Aorta (tissue), 5 donors: ENCODE measurements at regions not wholly inside any gene's neighbourhood (a gene's known extent, or its start where the extent isn't known, plus 50 kb on each side); places are given as distances from the start of the nearest gene placed in this dataset.

Source experiments
- ATAC-seq: fragments of 200-7000 bp; cut with Tn5 transposase; one replicate; pipeline ENCODE4 v1.9.1; 2022; ENCODE audit warnings: moderate library complexity; ENCODE audit not compliant: low FRiP score
- DNase-seq, 2 donors: peaks; one replicate each; pipeline ENCODE4 v3.0.0-alpha.2; 2020
- H3K27ac ChIP-seq, 2 donors: one replicate each; pipeline ENCODE4 v1.5.1; 2013; ENCODE audit warnings: low read length in 2 of 2, mild to moderate bottlenecking in 2 of 2, moderate library complexity in 2 of 2, control low read depth in 1 of 2, inconsistent platforms in 1 of 2, low read depth in 1 of 2
- H3K27me3 ChIP-seq, 2 donors: one replicate each; pipeline ENCODE4 v1.6.1; 2013; ENCODE audit warnings: control low read depth in 1 of 2, low read length in 1 of 2, mild to moderate bottlenecking in 1 of 2, moderate library complexity in 1 of 2; ENCODE audit not compliant: insufficient read depth in 2 of 2, control insufficient read depth in 1 of 2
- H3K36me3 ChIP-seq, 2 donors: one replicate each; pipeline ENCODE4 v1.6.1; 2013; ENCODE audit warnings: control low read depth in 1 of 2, low read length in 1 of 2, mild to moderate bottlenecking in 1 of 2; ENCODE audit not compliant: insufficient read depth in 2 of 2, control insufficient read depth in 1 of 2
- H3K4me1 ChIP-seq, 2 donors: one replicate each; pipeline ENCODE4 v1.6.1; 2013; ENCODE audit warnings: low read length in 2 of 2, control low read depth in 1 of 2, mild to moderate bottlenecking in 1 of 2, moderate library complexity in 1 of 2; ENCODE audit not compliant: insufficient read depth in 2 of 2, control insufficient read depth in 1 of 2
- H3K4me3 ChIP-seq, 2 donors: one replicate each; pipeline ENCODE4 v1.5.1; 2013; ENCODE audit warnings: low read length in 2 of 2, control low read depth in 1 of 2, mild to moderate bottlenecking in 1 of 2
- H3K9me3 ChIP-seq: one replicate; pipeline ENCODE4 v1.6.1; 2013; ENCODE audit warnings: mild to moderate bottlenecking, low read length; ENCODE audit not compliant: control insufficient read depth
- WGBS, 2 donors: extraction: QIAGEN DNeasy Blood & Tissue Kit; methylation state at CpG; one replicate each; pipeline ENCODE4 v1.1.7; 2013; 5-methylcytosine and 5-hydroxymethylcytosine counted together
- intact Hi-C, 2 donors: fragments of 100-400 bp; cut with DNase I; formaldehyde crosslinking; loops; one replicate each; pipeline versions ENCODE4 v1.14.2 to v1.15.0; 2022
- donor health status: healthy with polysubstance abuse.
- donor health status: Bipolar disorder and iron deficiency.
- donor health status: DM: no; HTN: no; CAD: no.
- donor health status: DM: no; HTN: no; CAD: no.
- donor health status: DM: yes; HTN: yes; CAD: no.

- Histone ChIP-seq H3K36me3 (no peaks in the 10 kb centered on the region), H3K9me3 (no peaks in the 10 kb centered on the region), H3K27me3 (no peaks in the 10 kb centered on the region), H3K27ac (peak overlapping the region; percentile 29 to 86), H3K4me1 (no peaks in the 10 kb centered on the region), H3K4me3 (no peak overlapping the region)
- 11 to 18% methylated on average over 12 of the region's 12 CpGs for WGBS, 2 donors
- intact Hi-C loops = loop anchor here (2.0 to 10.0 kb wide), 8 partner anchors 35 to 1535 kb away; no protein-coding TSS in a partner anchor
- DNase-seq (peak in 1 of 2 donors; percentile 74), ATAC-seq (peak; percentile 71)
These were observed 59.6 kb upstream of the PITRM1 start for GRCh38 chr10:3231951-3232730.

GRCh38 chr10:3229815-3230214 is 57.2 kb upstream of the PITRM1 start:
- Histone ChIP-seq H3K27me3 (no peaks in the 10 kb centered on the region), H3K4me3 (no peak overlapping the region), H3K36me3 (no peaks in the 10 kb centered on the region), H3K4me1 (peaks cover 0 to 1% of the 10 kb centered on the region in 2 donors), H3K27ac (no peak overlapping the region), H3K9me3 (no peaks in the 10 kb centered on the region)
- intact Hi-C loops = loop anchor here (5.0 to 10.0 kb wide), 7 partner anchors 33 to 1537 kb away; no protein-coding TSS in a partner anchor
- ATAC-seq (no peak), DNase-seq (no peak)
- 60 to 81% methylated on average over 3 of the region's 3 CpGs for WGBS, 2 donors

- H3K4me3 ChIP-seq = no peak overlapping the region
- no peak overlapping the region for H3K27ac ChIP-seq
- ATAC-seq (no peak), DNase-seq (no peak)
- H3K36me3 ChIP-seq = no peaks in the 10 kb centered on the region
- H3K27me3 ChIP-seq = no peaks in the 10 kb centered on the region
- intact Hi-C loops = no loop called here
- H3K9me3 ChIP-seq = no peaks in the 10 kb centered on the region
- peaks cover 0 to 1% of the 10 kb centered on the region in 2 donors for H3K4me1 ChIP-seq
- 92 to 93% methylated on average over 10 of the region's 10 CpGs for WGBS, 2 donors
These were observed 56.0 kb upstream of the PITRM1 start for GRCh38 chr10:3228629-3228945.

GRCh38 chr10:3226960-3227744 is 54.6 kb upstream of the PITRM1 start:
- Histone ChIP-seq H3K36me3 (no peaks in the 10 kb centered on the region), H3K4me1 (peaks cover 0 to 1% of the 10 kb centered on the region in 2 donors), H3K27me3 (no peaks in the 10 kb centered on the region), H3K4me3 (no peak overlapping the region), H3K9me3 (no peaks in the 10 kb centered on the region), H3K27ac (peak overlapping the region in 1 of 2 donors; percentile 48)
- ATAC-seq = no peak
- intact Hi-C loops = no loop called here
- 4 to 6% methylated on average over 11 of the region's 11 CpGs for WGBS, 2 donors
- DNase-seq = no peak

GRCh38 chr10:3225561-3225960 is 53.0 kb upstream of the PITRM1 start:
- H3K4me3 ChIP-seq = no peak overlapping the region
- intact Hi-C loops = no loop called here
- WGBS, 2 donors = 91 to 93% methylated on average over 3 of the region's 3 CpGs
- H3K36me3 ChIP-seq = no peaks in the 10 kb centered on the region
- DNase-seq (no peak), ATAC-seq (no peak)
- peaks cover 0 to 1% of the 10 kb centered on the region in 2 donors for H3K4me1 ChIP-seq
- H3K9me3 ChIP-seq = no peaks in the 10 kb centered on the region
- no peak overlapping the region for H3K27ac ChIP-seq
- H3K27me3 ChIP-seq = no peaks in the 10 kb centered on the region

GRCh38 chr10:3224241-3224640 is 51.7 kb upstream of the PITRM1 start:
- H3K36me3 ChIP-seq = no peaks in the 10 kb centered on the region
- no peak overlapping the region for H3K4me3 ChIP-seq
- intact Hi-C loops = no loop called here
- no peak for ATAC-seq
- WGBS, 2 donors = 98 to 100% methylated on average over 3 of the region's 3 CpGs
- no peak for DNase-seq
- peaks cover 0 to 1% of the 10 kb centered on the region in 2 donors for H3K4me1 ChIP-seq
- H3K27me3 ChIP-seq = no peaks in the 10 kb centered on the region
- H3K27ac ChIP-seq = no peak overlapping the region
- H3K9me3 ChIP-seq = no peaks in the 10 kb centered on the region

GRCh38 chr10:3222626-3223025 is 50.0 kb upstream of the PITRM1 start:
- Histone ChIP-seq H3K4me3 (no peak overlapping the region), H3K27ac (no peak overlapping the region), H3K27me3 (no peaks in the 10 kb centered on the region), H3K9me3 (no peaks in the 10 kb centered on the region), H3K4me1 (peaks cover 0 to 1% of the 10 kb centered on the region in 2 donors), H3K36me3 (no peaks in the 10 kb centered on the region)
- intact Hi-C loops = no loop called here
- no peak for DNase-seq
- no peak for ATAC-seq
- WGBS, 2 donors = 89 to 90% methylated on average over 3 of the region's 3 CpGs
